Stimulated activated CD4-positive, alpha-beta T cell treated with anti-CD3 and anti-CD28 coated beads, Interleukin-4, amount 100 ng/mL, for 1 hour (primary cell): ENCODE measurements at regions not wholly inside any gene's neighbourhood (a gene's known extent, or its start where the extent isn't known, plus 50 kb on each side); places are given as distances from the start of the nearest gene placed in this dataset.
"Not testable (repeated sequence)": the region's sequence is repeated elsewhere in the genome, so short reads cannot be mapped to it uniquely, and the experiment has no call there.

Experiments
- DNase-seq: peaks from one replicate; pipeline ENCODE4 v3.0.0-alpha.2; 2020

DNA sequence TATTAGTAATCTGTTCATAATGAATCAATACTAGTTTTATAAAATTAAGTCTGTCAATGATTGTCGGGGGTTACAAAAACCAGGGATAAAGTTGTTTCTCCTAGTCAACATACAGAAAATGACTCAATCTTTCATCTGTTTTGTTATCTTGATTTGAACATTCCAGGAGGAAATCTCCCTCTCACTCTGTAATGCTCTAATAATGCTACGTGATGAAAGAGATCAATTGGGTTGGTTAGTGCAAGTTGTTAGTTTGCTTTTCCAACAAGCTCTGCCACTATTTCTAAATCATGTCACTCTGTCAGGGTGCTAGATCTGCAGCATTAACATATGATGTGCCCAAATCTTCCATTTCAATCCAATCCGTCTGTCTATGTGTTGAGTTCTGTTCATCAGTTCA is 379.5 kb upstream of the GJE1 start:
- DNase-seq = no peak

DNA sequence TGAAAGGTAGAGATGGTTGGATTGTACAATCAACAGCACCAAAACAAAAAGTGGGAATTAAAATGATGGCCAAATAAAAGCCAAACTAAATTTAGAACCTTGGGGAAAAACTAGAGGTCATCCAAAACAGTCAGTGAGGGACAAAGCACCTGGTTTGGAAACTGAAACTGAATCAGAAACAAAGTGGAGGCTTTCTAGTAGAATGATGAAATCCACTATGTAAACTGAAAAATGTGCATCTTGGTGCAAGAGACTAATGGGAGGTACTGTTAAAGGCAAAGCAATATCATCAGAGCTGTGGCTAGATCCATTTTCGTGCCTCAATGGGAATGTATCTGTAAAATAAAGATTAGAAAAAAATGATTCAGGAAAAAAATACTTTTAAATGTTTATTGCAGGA is 380.0 kb upstream of the GJE1 start:
- no peak for DNase-seq

DNA sequence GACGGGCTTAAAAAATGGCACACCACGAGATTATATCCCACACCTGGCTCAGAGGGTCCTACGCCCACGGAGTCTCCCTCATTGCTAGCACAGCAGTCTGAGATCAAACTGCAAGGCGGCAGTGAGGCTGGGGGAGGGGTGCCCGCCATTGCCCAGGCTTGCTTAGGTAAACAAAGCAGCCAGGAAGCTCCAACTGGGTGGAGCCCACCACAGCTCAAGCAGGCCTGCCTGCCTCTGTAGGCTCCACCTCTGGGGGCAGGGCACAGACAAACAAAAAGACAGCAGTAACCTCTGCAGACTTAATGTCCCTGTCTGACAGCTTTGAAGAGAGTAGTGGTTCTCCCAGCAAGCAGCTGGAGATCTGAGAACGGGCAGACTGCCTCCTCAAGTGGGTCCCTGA is 386.4 kb upstream of the GJE1 start:
- DNase-seq = not testable (repeated sequence)

DNA sequence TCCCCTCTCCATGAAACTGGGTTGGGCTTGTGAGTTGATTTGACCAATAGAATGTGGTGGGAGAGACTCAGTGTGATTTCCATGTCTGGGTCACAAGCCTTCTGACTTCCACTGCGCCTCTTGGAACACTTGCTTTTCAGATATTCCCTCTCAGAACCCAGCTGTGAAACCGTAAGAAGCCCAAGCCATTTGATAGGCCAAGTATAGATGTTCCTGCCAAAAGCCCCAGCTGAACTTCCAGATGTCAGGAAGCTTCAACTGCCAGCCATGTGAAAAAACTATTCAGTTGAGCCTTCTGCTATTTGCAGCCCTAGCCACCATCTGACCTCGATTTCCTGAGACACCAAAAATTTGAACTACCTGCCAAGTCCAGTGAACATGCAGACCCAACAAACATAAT is 387.8 kb upstream of the GJE1 start:
- DNase-seq = no peak

GRCh38 chr6:141744194-141744925 is 388.4 kb upstream of the GJE1 start:
- no peak for DNase-seq

GRCh38 chr6:141736104-141736503 is 396.6 kb upstream of the GJE1 start:
- no peak for DNase-seq

DNA sequence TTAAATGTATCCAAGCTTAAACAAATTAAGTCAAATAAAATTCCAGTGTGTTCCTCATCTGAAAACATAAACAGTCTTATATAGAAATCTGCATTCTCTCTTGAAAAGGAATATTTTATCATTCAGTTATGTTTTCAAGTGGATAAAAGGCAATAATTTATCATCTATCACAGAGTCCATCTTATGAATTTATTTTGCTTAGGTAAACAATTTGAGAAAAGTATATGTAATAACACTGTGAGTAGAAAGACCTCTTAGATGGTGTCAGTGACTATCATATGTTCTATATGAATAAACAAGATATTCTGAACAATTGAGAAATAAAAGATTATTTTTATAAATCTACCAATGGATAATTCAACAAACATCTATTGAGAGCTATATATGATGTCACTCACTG is 397.6 kb upstream of the GJE1 start:
- DNase-seq = no peak

DNA sequence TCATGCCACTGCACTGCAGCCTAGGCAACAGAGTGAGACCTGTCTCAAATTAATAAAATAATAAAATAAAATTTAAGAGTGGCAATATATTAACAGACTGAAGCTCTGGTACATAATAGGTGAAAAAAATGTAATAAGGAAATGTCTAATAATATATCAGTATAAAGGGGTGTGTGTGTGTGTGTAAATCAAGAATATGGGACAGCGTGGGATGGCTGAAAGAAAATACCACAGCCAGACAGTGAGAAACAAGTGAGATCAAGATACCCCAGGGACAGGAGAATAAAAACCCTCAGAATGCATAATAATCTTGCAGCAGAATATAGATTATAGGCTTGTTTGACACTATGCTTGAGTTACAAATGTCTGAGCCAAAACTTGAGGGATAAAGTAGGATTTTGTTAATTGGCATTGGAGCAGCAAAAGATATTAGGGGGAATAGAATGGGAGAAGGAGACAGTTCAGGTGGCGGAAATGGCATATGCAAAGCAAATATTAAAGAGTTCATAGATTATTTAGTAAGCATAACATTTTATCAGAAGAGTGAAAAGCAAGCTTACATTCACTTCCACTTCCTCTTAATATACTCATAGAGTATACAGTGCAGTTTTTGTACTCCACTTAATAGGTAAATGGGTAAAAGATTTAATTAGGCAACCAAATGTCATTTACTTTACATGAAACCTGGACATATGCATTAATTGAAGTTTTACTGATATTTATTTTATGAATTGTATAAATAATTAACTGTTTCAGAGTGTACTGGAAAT is 398.5 kb upstream of the GJE1 start:
- no peak for DNase-seq

DNA sequence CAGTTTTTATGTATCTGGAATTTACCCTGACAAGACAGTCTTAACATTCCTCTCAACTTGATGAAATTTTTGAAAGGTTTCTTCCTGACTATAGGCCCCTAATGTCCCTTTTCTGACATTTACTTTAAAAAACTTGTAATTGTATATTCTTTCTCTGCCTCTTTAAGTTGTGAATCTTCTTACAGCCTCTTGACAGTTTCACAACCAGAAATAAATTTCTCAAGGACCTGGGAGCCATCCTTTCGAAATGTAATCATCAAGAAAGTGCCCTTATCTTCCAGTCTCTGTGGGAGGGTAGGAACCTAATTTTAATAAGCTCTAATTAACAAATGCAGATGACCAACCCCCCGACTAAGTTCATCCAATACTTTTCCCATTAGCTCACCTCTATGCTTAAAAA is 403.6 kb upstream of the GJE1 start:
- DNase-seq = no peak

DNA sequence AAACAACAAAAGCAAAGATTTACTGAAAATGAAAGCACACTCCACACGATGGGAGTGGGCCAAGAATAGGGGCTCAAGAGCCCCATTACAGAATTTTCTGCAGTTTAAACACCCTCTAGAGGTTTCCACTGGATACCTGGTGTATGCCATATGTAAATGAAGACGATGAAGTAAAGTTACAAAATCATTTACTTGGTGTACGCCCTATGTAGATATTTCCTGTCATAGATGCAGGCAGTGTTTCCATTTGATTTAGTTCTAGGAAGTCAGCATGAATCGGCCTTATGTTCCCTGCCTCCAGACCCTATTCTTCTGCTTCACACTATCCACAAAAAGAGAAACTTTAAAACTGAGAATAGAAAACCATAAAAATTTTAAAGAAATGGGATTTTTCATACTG is 404.4 kb upstream of the GJE1 start:
- DNase-seq = no peak

DNA sequence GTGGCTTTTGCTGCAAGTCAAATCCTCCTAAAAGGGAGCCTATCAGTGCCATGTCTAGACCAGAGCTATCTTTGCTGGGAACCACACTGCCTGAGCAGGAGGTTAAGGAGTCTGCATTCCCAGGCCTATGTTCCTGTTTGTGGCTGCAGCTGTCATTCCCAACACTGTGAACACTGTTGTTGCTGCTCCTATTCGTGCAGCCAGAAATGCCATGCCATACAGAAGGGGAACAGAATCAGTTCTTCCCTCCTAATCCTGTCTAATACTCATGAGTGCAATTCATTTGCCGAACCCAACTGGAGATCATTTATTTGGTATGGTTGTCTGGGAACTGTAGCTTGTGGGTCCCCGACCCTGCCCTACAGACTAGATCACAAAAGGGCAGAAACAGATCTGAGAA is 406.5 kb upstream of the GJE1 start:
- no peak for DNase-seq

GRCh38 chr6:141724731-141725130 is 408.0 kb upstream of the GJE1 start:
- DNase-seq = no peak

GRCh38 chr6:141719476-141719875 is 413.2 kb upstream of the GJE1 start:
- no peak for DNase-seq

- DNase-seq = no peak
Measured at GRCh38 chr6:141705431-141705830, 427.3 kb upstream of the GJE1 start.

DNA sequence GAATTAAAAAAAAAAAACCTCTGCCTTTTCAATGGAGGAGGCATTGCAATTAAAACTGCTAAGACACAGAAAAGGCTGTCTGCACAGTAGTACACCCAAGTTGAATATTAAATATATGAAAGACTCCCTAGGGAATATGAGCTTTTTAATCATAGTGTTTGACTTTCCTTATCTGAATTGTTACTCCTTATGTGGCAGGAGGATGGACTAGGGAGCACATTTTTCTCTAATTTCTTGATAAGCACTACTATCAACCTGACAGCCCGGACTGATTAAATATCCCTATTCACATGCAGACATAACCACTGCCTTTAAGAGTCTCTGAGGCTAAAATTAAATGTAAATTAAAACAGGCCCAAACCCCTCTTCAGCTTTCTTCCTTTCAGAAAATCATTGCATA is 428.6 kb upstream of the GJE1 start:
- DNase-seq = no peak

DNA sequence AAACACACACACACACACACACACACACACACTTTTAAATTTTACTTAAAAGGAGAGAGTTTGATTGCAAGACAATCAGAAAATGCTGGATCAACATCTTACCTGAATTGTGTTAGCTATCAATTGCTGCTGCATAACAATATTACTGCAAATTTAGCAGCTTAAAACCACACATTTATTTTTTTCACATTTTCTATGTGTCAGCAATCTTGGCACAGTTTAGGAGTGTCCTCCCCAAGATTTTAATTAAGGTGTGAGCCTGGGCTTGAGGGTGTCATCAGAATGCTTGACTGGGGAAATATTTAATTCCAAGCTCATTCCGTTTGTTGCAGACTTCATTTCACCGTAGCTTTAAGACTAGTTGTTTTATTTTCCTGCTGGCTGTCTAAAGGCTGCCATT is 431.0 kb upstream of the GJE1 start:
- no peak for DNase-seq

- no peak for DNase-seq
Measured at GRCh38 chr6:141700819-141701218, 431.9 kb upstream of the GJE1 start.

DNA sequence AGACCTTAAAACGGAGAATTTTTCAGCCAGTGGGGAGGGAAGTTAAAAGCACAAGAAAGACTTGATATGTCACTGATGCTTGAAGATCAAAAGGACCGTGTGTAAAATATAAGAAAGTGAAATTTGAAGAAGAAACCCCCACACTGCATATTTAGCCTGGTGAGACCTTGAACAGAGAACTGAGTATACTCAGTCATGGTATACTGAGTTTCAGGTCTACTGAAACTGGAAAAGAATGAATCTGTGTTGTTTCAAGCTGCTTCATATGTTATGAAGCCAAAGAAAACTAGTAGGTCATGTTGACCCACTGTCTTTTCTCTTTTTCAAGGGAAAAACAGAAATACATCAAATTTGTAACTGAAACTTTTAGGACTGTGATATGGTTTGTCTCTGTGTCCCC is 443.8 kb upstream of the GJE1 start:
- DNase-seq = no peak

DNA sequence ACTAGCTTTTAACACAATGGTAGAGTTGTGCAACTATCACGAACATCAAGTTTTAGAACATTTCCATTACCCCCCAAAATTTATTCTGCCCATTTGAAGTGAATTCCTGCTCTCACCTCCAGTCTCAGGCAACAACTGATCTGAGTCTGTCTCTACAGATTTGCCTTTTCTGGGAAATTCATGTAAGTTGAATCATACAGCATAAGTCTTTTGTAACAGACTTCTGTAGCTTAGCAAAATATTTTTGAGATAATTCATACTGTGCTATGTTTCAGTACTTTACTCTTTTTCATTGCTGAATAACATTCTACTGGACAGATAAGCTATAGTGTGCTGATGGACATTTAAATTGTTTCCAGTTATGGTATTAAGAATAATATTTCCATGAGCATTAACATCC is 447.3 kb upstream of the GJE1 start:
- DNase-seq = no peak

- DNase-seq = no peak
Measured at GRCh38 chr6:141682391-141682790, 450.3 kb upstream of the GJE1 start.

DNA sequence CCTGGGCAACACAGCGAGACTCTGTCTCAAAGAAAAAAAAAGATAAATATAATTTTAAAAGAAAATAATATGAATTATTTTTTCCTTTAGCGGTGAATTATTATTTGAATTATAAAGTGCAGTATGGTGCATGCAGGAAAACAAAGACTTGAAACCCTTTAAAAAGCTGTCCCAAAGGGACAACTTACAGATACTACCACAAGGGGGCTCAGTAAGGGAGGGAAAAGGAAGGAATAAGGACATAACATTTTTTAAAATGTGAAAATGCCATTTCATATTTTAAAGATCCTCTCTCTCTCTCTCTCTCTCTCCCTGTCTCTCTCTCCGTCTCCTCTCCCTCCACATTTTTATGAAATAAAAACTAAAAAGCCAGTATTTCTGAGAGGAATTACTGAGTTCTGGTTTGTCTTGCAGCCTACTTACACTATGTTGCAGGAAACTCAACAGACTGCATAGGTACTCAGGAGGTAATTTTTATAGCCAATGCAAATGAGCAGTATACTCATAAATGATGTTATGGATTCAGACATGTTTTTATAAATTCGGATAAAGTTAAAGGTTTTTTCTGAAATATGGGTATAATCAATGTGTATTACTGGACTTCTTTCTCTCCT is 455.0 kb upstream of the GJE1 start:
- DNase-seq = no peak

GRCh38 chr6:141675957-141676356 is 456.8 kb upstream of the GJE1 start:
- DNase-seq = no peak

DNA sequence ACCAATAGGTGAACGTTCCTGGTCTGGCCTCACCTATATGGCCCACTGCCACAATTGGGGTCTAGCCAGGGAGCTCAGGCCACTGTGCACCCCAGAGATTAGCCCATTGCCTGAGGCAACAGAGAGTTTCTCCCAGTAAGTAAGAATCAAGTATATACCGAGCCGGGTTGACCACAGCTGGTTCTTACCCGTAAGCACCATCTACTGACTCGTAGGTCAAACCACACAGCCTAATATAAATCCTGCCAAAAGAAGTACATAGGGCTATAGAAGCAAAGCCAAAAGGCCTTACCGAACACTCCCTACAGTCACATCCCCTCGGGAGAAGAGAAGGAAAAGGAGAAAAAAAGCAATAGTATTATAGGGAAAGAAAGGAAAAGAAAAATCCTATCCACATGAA is 463.6 kb upstream of the GJE1 start:
- no peak for DNase-seq

- no peak for DNase-seq
Measured at GRCh38 chr6:141667580-141668309, 465.0 kb upstream of the GJE1 start.
